ENCODE measurements at regions not wholly inside any gene's neighbourhood (a gene's known extent, or its start where the extent isn't known, plus 50 kb on each side); places are given as distances from the start of the nearest gene placed in this dataset.

- no peak for TF ChIP-seq CTCF (IDR thresholded peaks at IDR 0.05; ENCODE audit: poor library complexity)
- TF ChIP-seq EZH2 (IDR thresholded peaks at IDR 0.05; ENCODE audit: borderline replicate concordance) = no peak
Measured at GRCh38 chr10:76738991-76739390, 898.6 kb downstream of the KCNMA1 start.
